HG03097 (cell line): ENCODE measurements at regions not wholly inside any gene's neighbourhood (a gene's known extent, or its start where the extent isn't known, plus 50 kb on each side); places are given as distances from the start of the nearest gene placed in this dataset.

Experiments used
- ATAC-seq: cut with Tn5 transposase; IDR thresholded peaks from one replicate; pipeline ENCODE4 v1.9.1; 2021; ENCODE audit not compliant: unreplicated experiment, low FRiP score

GRCh38 chr17:79269620-79270019, 195.0 kb downstream of the ENGASE start:
- ATAC-seq, result no peak

GRCh38 chr17:79263191-79263590, 188.6 kb downstream of the ENGASE start:
- ATAC-seq, result no peak

GRCh38 chr17:79262624-79263023, 188.0 kb downstream of the ENGASE start:
- no peak for ATAC-seq

- no peak for ATAC-seq
These were observed 186.9 kb downstream of the ENGASE start for GRCh38 chr17:79261355-79262072.

GRCh38 chr17:79258843-79259242, 184.2 kb downstream of the ENGASE start:
- ATAC-seq, result no peak

GRCh38 chr17:79258041-79258440, 183.4 kb downstream of the ENGASE start:
- no peak for ATAC-seq

- no peak for ATAC-seq
These were observed 181.4 kb downstream of the ENGASE start for GRCh38 chr17:79255926-79256585.

- no peak for ATAC-seq
These were observed 180.8 kb downstream of the ENGASE start for GRCh38 chr17:79255456-79255855.

GRCh38 chr17:79255046-79255445, 180.4 kb downstream of the ENGASE start:
- ATAC-seq, result no peak

- no peak for ATAC-seq
These were observed 178.3 kb downstream of the ENGASE start for GRCh38 chr17:79252886-79253285.

- ATAC-seq, result no peak
These were observed 177.2 kb downstream of the ENGASE start for GRCh38 chr17:79251824-79252223.

- no peak for ATAC-seq
These were observed 175.4 kb downstream of the ENGASE start for GRCh38 chr17:79249929-79250521.

GRCh38 chr17:79248843-79249493, 174.3 kb downstream of the ENGASE start:
- ATAC-seq, result no peak

GRCh38 chr17:79246225-79247190, 171.9 kb downstream of the ENGASE start:
- ATAC-seq, result no peak

- ATAC-seq, result no peak
These were observed 170.0 kb downstream of the ENGASE start for GRCh38 chr17:79244665-79245064.

GRCh38 chr17:79243996-79244395, 169.4 kb downstream of the ENGASE start:
- no peak for ATAC-seq

- no peak for ATAC-seq
These were observed 169.0 kb downstream of the ENGASE start for GRCh38 chr17:79243603-79243990.

GRCh38 chr17:79242873-79243602, 168.4 kb downstream of the ENGASE start:
- no peak for ATAC-seq

- ATAC-seq, result no peak
These were observed 167.8 kb downstream of the ENGASE start for GRCh38 chr17:79242393-79242792.

GRCh38 chr17:79241616-79242015, 167.0 kb downstream of the ENGASE start:
- ATAC-seq, result no peak
